HG02840 (cell line): ENCODE measurements at regions not wholly inside any gene's neighbourhood (a gene's known extent, or its start where the extent isn't known, plus 50 kb on each side); places are given as distances from the start of the nearest gene placed in this dataset.

Experiments used
- ATAC-seq: cut with Tn5 transposase; IDR thresholded peaks from one replicate; pipeline ENCODE4 v1.9.1; 2021; ENCODE audit warnings: mild to moderate bottlenecking, moderate library complexity, moderate number of reproducible peaks; ENCODE audit not compliant: unreplicated experiment, low FRiP score

DNA sequence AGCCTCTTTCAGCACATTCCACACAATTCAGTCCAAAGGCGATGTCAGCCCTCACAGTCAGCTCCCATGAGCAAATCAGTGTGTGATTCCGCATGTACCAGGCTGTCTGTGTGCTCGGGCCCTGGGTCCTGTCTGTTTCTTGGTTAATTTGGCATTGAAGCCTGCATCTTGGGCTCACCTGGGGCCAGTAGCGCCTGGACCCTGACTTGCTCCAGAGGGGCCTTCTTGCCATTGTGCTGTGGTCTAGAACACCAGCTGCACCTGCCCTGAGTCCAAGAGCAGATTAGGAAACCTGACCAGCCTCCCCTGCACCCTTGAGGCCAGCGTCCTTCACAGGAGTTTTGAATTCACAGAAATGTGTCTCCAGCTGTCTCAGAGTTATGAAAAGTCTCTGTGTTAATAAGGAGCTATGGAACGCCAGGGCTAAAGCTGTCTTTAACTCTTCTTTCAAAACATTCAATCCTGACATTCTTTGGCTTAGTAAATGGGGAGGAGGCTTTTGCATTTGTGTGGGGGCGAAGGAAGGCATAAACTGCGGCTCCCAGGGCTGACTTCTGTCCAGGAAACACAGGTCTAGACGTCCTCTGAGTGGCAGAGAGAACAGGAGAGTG, 102.2 kb downstream of the ARF6 start:
- no peak for ATAC-seq

DNA sequence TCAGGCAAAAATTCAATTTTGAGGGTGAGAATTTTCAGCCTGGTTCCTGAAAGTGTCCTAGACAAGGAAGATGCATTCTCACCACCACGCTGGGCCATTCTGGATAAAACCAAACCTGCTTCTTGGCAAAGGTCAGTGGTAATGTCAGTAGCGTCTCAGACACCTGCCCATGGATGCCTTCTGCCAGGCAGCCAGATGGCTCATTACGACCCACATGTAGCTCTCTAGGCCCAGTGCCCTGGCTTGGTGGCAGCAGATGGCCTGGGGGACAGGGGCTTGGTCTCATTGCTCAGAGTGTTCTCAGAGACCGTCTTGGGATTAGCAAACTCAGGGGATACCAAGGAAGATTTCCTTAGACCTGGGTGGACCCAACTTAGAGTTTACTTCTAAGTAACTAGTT, 105.1 kb downstream of the ARF6 start:
- ATAC-seq = no peak

- peak; percentile 42 for ATAC-seq
Measured at GRCh38 chr14:49999146-49999761, 106.4 kb downstream of the ARF6 start.

- no peak for ATAC-seq
Measured at GRCh38 chr14:49999826-50000379, 107.0 kb downstream of the ARF6 start.

DNA sequence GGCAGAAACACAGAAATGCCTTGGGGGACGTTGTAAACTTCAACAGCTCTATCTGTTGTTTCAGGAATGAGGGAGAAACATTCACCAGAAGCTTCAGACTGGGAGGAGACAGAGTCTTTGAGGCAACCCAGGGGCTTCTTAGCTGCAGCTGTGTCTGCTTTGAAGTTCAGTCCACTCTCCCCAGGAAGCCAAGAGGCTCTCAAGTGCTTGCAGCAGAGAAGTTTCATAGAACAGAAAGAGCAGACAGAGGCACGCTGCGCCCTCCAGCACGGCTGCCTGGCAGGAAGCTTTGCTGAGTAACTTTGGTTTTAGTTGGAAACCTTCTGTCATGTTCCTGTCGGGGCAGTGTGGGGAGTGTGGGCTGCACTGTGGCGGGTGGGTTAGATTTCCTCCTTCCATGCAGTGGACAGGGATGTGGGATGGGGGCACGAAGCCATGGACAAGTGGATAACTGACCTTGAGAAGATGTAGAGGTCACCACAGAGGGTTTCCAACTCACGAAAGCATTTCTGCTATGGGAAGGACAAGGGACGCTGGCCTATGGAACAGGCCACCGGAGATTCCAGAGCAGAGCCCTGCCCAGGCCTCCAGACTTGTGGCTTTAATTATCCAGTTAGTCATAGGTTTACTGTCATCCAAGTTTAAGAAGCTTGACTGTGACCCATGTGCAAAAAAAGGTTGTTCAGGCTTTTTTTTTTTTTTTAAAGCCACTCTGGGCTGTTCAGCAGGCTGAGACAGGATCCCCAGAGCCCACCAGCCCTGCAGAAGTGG, 107.7 kb downstream of the ARF6 start:
- no peak for ATAC-seq

DNA sequence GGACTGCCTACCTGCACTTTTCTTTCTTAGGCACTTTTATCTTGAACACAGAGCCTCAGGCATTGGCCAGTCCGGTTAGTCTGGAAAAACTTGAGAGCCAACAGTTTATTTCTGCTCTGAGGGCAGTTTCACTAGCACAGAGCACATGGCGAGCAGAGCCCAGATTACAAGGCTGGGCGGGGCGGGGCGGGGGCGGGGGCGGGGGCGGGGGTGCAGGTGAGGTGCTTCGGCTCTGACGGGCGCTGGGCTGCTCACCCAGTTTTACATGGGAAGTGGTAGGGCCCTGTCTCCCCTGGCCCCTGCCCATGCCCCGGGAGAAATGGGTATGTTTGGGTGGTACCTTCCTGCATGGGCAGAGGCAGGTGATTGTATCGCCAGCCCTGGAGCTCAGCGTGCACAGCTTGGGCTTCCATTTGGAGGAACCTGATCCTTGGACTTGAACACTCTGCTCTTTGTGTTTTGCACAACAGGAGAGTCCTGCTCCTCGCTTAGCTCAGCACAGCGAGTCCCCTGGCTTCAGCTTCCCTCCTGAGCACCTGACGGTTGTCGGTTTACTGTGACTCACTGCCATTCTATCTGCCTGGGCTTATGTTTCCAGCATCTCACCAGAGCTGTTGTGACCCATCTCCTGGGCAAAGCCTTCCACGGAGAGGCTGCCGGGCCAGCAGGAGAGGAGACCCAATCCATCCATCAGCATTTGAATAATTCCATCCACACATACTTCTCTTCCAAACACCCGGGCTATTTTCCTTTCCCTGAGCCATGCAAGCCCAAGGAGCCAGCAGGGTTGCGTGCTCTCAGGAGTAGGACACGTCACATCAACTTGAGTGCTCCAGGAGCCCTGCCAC, 108.5 kb downstream of the ARF6 start:
- no peak for ATAC-seq

DNA sequence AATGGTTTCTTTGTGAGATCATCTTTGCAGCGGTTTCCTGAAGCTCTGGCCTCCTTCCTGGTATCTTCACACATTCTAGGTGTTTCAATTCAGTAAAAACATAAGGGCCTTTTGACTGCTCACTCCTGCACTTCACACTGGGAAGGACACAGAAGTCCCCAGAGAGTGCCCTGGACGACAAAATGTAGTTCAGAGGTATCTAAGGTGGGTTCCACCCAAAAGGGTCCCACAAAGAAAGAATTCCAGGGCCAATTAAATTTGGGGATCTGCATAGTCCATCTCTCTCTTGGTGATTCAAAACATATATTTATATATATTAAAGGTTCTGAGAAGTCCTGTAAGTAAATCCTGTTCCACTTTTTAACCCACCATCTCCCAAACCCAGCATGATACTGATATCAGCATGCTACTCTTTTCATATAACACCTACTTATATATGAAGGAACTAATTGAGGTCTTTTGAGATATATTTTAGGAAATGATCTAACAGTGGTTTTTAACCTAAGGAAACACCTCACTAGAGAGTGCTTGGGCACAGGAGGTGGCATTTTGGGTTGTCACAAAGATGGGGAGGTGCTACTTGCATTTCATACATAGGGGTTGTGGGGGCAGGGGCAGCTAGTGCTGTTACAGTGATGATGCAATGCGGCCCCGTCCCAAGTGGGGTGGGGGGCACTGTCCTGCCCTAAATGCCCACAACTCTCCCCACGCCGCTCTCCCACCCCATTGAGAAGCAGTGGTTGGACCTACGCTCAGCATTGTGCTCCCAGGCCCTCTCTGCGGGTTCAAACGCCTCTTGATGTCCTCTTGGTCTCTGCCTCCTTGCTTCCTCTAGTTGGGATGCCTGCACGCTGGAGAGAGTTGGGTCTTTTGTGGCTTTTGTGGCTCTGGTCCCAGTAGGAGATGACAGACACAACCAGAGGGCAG, 109.4 kb downstream of the ARF6 start:
- ATAC-seq = no peak

DNA sequence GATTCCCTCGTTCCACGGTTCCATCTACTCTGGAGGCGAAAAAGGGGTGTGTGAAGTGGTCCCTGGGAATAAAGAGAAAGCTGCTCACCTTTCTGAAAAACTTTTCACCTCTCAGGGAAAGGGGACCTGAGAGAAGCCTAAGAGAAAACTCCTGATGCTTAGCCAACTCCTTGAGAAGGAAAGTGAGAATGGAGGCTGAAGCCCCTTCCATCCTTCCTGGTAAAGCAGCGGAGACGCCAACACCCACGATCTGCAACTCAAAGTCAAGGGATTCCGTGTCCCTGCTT, 110.0 kb downstream of the ARF6 start:
- ATAC-seq = no peak

- peak; percentile 44 for ATAC-seq
Measured at GRCh38 chr14:50003213-50004021, 110.5 kb downstream of the ARF6 start.

GRCh38 chr14:50006141-50006540, 110.2 kb downstream of the VCPKMT start:
- no peak for ATAC-seq

- no peak for ATAC-seq
Measured at GRCh38 chr14:50007123-50007903, 109.1 kb downstream of the VCPKMT start.

DNA sequence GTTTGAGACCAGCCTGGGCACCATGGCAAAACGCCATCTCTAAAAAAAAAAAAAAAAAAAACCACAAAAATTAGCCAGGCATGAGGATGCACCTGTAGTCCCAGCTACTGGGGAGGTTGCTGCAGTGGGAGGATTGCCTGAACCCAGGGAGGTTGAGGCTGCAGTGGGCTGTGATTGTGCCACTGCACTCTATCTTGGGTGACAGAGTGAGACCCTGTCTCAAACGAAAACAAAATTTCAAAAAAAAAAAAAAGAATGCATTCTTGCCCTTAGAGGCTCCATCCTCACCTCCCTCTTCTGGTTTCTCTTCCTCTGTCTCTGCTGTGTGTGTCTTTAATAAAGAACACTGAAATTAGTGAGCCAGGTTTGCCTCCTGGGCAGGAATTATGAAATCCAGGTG, 107.8 kb downstream of the VCPKMT start:
- no peak for ATAC-seq

- ATAC-seq = no peak
Measured at GRCh38 chr14:50008974-50009373, 107.4 kb downstream of the VCPKMT start.

DNA sequence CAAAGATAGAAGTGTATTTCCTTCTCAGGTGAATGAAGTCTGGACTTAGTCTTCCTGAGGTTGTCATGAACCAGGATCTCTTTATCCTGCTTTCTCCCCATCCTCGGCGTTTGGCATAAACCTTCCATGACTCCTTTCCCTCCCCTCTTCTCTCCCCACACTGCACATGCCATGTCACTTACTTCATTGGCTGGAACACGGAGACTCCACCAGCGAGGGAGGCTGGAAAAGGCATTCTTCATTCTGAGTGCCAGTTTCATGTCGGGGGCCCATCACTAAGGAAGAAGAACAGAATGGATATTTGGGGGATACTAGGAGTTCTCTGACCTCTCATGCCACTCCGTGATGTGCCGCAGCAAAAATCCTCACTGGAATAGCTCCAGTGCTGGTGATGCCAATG, 105.6 kb downstream of the VCPKMT start:
- ATAC-seq = no peak

DNA sequence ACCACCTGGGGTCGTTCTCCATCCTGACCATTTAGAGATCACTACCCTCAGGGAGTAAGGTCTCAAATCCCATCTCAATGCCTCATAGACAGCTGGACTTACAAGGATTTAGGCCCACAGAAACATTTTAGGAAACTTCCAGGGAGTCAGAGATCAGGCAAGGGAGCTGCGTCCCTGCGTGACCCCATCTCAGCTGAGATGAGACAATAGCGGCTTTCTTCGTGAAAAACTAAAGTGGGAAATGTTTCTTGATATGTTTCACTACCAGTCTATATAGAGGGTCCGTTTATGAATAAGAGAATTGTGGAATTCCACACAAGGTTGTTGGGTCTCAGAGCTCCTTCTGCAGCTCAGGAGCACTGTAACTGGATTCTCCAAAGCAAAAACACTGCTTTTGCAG, 105.1 kb downstream of the VCPKMT start:
- no peak for ATAC-seq

DNA sequence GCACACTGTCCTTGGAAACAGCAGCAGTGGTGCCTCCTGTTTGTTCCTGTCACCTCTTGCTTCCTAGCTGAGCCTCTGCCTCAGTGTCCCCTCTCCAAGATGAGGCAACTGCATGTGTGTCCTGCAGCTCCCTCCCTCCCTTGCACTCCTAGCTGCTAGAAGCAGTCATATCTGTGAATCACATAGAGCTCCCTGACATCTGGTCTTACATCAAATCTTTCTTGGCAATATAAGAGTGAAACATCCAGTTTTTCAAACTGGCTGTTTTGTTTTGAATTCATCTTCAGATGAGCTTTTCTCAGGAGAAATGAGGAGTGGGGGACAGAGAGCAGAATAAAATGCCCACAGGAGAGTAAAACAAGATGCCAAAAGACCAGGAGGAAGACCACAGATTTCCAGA, 103.7 kb downstream of the VCPKMT start:
- ATAC-seq = no peak

- no peak for ATAC-seq
Measured at GRCh38 chr14:50013198-50013918, 103.0 kb downstream of the VCPKMT start.

DNA sequence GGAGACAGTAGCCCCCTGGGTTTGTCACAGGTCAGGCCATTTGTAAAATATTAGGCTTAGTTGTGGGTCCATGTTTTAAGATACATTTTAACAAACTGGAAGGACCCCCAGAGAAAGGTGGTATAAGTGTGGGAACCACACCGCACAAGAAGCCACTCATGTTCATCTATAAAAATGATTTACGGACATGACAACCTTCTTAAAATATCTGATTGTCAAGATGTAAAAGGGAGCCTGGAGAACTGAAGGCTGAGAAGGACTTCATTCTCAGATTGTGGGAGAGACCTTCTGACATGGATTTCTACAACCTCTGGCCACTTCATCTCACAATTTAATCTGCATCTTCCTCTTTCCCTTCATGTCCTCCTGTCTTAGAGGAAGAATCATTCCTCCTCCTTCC, 102.4 kb downstream of the VCPKMT start:
- no peak for ATAC-seq
